ENCODE measurements at regions not wholly inside any gene's neighbourhood (a gene's known extent, or its start where the extent isn't known, plus 50 kb on each side); places are given as distances from the start of the nearest gene placed in this dataset.
"Not testable (repeated sequence)": the region's sequence is repeated elsewhere in the genome, so short reads cannot be mapped to it uniquely, and the experiment has no call there.

DNA sequence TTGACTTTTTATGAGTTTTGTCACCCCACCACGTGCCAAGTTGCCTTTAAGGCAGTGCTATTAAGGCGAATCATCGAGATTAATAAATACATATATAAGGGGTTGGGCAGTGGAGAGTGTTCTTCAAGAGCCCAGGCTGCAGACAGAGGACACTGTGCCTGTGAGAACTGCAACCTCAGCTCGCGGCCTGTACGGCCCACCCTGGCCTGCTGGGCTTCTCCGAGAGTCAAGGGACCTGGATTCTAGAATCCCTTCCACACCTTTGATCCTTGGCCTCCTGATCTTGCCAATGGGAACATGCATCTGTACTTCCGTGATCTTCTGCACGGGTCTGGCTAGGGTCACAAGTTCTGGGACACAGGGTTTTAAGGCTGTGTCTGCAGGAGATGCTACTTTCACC lies 54.5 kb downstream of the IRX5 start:
- no peak for DNase-seq (ENCODE audit: low spot score)

DNA sequence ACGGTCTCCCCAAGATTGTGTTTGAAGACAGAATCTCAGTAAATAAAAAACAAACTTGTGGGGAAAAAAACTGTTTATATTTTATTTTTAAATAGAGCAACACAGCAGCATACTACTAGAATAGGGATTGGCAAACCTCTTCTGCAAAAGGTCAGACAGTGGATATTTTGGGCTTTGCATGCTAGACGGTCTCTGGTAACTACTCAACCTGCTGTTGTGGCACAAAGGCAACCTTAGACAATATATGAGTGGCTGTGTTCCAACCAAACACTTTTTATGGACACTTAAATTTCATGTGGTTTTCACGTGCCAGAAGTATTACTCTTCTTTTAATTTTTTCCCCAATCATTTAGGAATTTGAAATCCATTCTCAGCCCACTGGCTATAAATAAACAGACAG lies 55.0 kb downstream of the IRX5 start:
- no peak for DNase-seq (ENCODE audit: low spot score)

DNA sequence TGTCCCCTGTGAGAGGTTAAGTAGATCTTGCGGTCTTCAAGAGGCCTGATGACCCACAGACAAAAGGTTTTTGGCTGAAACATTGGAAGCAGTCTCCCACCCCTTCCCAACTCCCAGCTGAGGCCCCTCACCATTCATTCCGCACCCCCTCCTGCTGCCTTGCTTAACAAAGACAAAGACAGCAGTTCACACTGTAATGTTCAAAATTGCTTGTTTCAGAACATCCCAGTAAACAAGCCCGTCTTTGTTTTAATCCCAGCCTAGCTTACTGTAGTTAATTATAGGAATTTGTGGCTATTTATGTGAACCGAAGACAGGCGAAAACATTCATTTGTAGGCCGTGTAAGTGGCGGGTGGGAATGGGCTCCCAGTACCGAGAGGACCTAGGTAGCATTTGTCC lies 55.7 kb downstream of the IRX5 start:
- DNase-seq (ENCODE audit: low spot score), result no peak

DNA sequence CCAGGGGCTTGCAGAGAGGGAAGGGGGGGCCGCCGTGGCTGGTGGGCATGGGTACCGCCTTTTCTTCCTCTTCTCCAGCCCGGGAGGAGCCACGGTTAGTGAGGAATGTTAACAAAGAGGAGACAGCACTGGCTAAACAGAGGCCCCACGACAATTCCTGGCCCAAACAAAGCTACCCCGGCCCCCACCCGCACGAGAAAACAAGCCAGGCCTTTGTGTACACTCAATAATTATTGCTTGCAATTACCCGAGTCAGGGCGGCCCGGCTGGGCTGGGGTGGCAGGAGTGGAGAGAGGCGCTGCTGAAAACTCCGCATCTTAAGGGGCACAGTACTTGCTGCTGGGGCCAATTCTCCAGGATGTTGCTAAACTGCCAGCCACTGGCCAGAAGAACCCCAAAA lies 56.4 kb downstream of the IRX5 start:
- DNase-seq (ENCODE audit: low spot score), result no peak

DNA sequence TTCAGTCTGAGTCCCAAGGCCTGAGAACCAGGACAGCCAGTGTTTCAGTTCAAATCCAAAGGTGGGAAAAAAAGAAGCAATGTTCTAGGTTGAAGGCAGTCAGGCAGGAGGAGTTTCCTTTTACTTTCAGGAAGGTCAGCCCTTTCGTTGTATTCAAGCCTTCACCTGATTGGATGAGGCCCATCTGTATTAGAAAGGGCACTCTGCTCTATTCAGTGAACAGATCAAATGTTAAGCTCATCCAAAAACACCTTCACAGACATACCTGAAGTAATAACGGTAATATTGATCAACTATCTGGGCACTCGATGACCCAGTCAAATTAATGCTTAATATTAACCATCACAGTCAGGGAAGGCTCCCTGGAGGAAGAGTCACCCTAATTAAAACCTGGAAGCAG lies 60.9 kb downstream of the IRX5 start:
- no peak for DNase-seq (ENCODE audit: low spot score)

DNA sequence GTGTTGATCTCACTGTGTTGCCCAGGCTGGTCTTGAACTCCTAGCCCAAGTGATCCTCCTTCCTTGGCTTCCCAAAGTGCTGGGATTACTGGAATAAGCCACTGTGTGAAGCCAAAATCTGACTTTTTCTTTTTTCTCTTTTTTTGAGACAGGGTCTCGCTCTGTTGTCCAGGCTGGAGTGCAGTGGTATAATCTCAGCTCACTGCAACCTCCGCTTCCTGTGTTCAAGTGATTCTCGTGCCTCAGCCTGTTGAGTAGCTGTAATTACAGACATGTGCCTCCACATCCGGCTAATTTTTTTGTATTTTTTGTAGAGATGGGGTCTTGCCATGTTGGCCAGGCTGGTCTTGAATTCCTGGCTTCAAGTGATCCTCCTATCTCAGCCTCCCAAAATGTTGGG lies 61.3 kb downstream of the IRX5 start:
- not testable (repeated sequence) for DNase-seq (ENCODE audit: low spot score)

DNA sequence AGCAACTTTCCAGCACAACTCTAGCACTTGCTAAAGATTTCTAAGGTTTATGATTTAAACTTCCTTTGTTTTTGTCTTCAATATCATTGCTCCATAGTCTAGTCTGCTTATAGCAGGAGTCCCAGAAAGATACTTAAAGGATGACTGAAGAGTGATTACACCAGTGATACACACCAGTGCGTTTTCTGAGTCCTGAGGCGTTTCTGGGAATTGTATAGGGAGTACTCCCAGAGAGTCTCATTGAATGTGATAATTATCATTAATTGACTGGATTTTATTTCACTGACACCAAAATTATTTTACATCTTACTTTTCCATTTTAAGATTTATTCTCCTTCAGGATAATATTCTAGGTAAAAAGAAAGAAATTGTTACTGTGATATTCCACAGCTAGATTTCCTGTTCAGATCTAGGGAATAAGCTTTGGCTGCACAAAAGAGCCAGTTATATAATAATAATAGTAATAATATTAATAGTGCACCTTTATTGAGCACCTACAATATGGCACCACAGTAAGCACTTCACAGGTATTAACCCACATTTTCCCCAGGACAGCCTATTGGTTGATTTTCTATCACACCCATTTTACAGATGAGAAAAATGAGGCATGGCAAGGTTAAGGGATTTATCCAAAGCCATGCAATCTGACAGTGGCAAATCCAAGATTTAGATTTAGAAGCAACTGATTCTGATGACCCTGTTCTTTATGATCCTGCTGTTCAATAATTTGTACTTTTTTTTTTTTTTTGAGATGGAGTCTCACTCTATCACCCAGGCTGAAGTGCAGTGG lies 62.6 kb downstream of the IRX5 start:
- DNase-seq (ENCODE audit: low spot score), result no peak

DNA sequence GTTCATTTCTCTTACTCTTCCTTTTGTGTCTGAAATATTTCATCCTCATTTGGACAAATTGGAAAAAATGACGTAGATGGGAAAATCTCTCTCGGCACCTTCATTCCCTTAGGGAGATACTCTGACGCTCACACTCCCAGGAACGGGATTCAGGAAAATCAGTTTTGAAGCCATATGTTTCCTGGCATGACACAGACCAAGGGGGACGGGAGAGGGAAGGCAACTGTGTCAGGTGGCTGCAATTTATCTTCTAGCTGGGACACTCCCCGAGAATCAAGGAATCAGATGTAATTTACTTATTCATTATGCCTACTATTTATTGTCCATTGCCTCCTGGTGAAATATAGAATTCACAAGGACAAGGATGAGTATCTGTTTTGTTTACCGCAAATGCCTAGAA lies 65.5 kb downstream of the IRX5 start:
- no peak for DNase-seq (ENCODE audit: low spot score)

DNA sequence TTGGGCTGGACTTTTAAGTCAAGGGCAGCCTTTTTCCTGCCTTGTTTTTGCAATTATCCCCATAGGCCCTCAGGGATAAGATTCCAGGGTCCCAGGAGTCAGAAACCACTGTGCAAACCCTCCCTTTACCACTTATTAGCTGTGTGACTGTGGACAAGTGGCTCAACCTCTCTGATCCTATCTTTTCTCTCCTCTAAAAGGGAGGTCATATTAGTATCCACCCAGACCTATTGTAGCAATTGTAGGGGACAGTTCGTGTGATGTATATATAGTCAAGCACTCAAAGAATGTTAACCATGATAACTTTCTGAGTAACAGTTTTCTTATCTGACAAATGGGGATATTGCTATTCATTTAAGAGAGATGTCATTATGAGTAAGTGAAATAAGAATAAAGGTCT lies 68.2 kb downstream of the IRX5 start:
- no peak for DNase-seq (ENCODE audit: low spot score)

DNA sequence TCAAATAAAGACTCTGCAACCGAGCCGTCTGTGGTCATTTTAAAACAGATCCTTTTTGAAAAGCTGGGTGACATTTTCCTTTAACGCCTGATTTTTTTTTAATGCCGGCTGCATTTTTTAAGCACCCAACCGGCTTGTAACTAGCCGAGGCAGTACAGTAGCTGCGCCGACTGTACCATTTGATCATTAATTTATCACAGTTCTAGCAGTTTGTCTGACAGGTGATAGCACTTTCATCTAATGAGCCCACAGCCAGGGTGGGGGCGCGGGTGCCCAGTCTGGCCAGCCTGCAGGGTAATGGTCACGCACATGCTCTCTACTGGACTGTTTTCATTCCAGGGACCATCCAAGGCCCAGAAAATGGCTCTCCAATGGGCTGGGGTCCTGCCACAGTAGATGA lies 68.8 kb downstream of the IRX5 start:
- DNase-seq (ENCODE audit: low spot score), result no peak

DNA sequence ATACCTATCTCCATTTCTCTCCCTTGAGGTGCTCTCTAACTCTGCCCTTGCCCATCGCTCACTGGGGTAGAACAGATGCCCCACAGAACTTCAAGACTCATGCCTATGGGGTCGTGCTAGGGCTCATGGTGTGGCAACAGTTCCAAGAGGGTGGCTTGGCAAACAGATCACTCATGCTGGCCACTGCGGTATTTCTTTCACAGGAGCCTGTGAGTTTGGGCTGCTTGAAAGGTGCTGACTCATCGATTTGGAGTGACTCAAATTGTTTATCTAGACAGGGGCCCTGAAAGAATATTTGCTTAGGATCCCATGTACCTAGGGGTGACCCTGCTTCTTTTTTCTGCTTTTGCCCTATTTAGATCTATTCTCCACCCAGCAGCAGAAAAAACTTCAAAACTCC lies 69.9 kb downstream of the IRX5 start:
- no peak for DNase-seq (ENCODE audit: low spot score)

DNA sequence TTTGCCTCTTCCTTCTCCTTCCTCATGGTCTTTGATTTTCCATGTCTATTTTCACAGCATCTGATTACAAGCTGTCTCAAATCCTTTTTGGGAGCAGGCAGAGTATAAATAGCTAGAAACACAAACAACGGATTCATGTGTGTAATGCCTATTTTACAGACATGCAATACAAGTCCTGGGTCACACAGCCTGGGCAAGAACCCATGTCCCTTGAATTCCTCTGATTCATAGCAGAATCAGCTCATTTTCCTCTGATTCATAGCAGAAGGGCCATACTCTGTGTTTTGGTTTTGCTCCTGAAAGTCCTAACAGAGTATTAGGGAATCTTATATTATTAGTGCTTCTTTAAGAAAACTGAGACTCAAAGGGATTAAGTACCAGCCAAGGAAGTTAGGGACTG lies 71.3 kb downstream of the IRX5 start:
- no peak for DNase-seq (ENCODE audit: low spot score)

DNA sequence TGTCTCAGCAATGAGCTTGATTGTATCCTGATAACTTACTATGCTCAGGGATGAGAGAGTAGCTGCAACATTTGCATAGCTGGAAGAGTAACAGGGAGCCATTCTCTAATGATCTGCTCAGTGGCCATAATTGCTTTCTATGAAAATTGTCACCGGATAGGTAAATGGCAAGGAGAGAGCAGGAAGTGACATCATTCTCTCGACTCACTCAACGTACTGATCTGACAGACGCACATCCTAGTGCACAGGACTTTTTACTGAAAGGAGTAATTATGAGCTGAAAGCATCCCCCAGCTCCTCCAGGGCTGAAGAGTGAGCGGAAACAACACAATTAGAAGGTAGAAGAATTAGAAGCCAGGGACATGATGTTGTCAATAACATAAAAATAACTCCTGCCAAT lies 71.8 kb downstream of the IRX5 start:
- DNase-seq (ENCODE audit: low spot score), result no peak

DNA sequence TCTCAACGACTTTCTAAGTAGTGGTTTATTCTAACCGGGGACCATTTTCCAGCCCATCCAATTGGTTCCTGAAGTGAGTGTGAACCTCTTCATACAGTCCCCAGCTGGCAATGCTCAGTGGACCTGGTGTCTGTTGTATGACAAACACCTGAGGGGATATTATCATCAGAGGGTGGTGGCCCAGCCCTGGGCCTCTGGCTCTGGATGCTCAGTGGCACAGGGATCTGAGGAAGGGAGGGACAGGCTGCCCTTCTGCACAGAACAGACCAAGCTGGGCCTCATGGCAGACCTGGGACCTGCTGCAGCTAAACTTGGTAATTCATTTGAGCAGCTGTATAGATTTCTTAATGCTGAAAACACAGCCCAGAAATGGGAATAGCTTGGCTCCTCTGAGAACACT lies 72.6 kb downstream of the IRX5 start:
- DNase-seq (ENCODE audit: low spot score), result no peak

DNA sequence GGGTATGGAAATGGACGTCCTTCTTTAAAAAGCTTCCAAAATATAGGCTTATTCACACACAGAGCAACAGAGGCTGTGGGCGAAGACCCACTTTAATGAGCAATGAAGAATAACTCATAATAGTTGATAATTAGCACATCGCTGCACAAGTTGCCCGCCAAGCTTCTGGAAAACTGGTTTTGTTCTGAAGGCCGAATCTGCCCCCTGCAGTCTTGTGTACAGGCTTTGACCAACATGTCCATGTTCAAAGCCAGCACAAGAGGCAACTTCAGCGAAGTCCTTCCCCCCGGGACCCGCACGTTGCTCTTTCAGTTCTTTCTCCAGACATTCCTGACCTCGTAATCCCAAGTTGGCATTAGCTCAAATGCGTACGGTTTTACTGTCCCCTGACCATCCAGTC lies 73.3 kb downstream of the IRX5 start:
- no peak for DNase-seq (ENCODE audit: low spot score)

DNA sequence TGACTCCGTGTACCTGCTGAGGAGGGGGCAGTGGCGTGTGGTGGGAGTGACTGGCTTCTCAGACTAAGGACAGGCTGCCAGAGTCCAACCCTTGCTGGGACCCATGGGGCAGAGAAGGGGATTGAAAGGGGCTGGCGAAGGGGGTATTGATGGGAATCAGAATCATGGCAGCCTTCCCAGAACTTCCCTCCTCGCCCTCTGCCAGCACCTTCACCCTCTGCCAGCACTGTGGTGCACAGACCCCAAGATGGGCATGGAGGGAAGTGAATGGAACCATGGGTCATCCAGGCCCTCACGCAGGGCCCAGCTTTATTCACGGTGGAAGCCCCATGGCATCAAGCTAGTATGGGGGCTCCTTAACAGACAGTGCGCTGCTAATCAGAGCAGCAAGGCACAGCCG lies 76.8 kb downstream of the IRX5 start:
- DNase-seq (ENCODE audit: low spot score), result no peak

DNA sequence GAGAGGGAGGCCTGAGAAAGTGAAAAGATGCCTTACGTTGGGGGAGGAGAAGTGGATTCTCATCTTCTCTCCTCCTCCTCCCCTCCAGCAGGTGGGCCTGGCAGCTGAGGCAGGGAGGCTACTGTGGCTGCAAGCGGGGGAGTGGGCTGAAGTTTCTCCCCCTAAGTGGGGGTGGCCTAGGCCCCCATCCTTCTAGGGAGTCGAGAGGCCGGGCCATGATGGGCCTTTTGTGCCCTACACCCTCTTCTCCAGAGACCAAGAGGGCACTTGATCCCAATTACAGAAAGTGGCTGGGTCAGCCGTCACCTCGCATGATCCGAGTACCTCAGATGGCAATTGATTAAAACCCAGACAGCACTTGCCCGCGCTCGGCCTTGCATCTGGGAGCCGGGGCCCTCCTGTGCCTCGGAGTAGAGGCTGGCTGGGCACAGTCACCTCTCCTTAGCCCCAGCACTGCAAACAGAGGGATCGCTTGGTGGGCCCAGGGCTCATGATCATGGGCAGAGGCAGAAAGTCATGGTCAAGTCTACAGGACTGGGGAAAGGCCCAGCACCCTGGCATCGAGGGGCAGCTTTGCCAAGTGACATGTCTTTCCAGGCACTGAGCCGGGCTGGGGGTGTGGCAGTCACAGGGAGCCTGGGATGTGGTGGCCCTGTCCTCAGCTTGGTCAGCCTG lies 78.3 kb downstream of the IRX5 start:
- DNase-seq (ENCODE audit: low spot score), result no peak

DNA sequence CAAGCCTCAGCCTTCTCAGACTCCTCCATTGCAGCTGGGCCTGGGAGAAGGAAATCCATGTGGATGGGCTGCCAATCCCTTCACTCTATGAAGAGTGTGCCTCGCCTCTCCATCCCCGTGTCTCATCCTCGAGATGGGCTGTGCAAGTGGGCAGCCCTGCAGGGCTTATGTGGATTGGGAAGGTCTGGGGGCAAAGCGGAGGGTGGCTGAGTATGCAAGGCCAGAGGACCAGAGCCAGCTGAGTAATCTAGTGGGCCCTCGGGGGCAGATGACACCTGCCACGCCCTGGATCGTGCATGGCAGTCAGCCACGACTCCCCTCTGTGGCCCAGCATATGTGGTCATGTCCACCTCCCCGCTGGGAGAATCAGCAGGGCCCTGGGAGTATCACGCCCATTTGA lies 78.9 kb downstream of the IRX5 start:
- DNase-seq (ENCODE audit: low spot score), result no peak

DNA sequence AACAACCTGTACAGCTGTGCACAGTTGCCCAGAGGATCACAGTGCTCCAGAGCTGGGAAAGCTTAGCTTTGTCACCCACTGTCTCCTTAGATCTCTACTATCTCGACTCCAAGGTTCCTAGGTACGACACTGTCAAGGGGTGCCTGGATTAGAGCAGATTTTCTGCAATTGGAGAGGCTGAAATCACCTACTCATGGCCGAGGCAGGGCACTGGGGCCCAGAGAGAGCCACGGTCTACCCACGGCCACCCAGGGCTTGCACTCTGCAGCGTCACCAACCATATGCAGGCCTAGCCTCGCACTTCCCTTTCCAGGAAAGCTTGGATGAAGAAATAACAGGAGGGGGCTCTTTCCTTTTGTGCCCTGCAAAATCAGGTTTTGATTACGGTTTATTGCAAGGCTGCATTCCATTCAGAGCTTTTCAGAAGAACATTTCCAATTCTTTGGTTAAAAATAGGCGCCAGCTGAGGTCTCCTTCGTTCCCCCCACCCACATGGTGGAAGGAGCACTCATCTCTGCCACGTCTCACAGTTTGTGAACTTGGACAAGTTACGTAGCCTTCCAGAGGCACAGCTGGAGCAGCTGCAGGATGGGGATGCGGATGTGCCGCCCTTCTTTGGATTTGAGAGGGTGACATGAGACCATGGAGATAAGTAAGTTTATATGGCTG lies 80.0 kb downstream of the IRX5 start:
- DNase-seq (ENCODE audit: low spot score), result no peak

DNA sequence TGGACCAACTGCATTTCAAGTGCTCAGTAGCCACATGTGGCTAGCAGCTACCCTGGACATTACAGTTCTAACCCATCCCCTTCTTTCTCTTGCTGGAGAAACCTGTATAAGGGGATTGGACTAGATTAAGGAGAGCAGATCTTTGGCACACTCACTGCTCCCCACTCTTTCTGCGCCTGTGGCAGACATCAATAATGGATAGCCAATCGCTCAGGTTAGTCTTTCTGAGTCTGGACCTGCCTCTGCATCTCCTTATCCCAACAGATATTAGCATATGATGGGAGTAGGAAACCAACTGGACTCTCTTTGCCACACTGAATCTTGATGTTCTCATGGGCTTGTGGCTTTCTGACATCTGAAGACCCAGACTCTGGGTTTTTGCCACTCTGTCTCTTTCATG lies 81.7 kb downstream of the IRX5 start:
- no peak for DNase-seq (ENCODE audit: low spot score)

DNA sequence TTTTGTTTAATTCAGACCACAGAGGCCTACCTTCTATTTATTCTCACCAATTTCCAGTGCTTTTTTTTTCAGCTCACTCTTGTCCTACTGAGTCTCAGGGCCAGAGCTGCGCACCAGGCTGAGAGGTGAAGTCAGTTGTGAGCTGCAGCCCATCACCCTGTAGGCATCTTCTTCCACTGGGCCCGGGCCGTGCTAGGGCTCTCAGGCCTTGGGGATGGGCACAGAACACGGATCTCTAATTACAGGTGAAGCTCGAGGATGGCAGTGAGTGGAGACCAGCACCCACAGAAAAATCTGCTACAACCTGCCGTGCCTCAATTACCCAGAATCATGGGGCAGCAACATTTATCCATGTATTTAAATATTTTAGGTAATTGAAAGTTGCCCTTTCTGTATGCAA lies 82.1 kb downstream of the IRX5 start:
- DNase-seq (ENCODE audit: low spot score), result no peak

DNA sequence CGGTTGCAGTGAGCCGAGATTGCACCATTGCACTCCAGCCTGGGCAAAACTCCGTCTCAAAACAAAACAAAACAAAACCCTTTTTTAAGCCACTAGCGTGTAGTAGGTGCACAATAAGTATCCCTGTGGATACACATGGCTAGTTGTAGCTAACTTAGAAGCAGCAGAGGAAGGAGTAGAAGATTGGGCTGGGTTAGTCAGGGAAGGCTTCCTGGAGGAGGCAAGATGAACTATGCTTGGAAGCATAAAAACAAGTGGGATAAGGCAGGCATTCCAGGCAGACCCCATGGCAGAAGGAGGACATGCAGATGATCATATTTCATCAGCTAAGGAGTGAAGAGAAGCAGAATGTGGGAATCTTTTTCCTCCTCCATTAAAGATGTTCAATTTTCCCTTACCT lies 83.4 kb downstream of the IRX5 start:
- no peak for DNase-seq (ENCODE audit: low spot score)

DNA sequence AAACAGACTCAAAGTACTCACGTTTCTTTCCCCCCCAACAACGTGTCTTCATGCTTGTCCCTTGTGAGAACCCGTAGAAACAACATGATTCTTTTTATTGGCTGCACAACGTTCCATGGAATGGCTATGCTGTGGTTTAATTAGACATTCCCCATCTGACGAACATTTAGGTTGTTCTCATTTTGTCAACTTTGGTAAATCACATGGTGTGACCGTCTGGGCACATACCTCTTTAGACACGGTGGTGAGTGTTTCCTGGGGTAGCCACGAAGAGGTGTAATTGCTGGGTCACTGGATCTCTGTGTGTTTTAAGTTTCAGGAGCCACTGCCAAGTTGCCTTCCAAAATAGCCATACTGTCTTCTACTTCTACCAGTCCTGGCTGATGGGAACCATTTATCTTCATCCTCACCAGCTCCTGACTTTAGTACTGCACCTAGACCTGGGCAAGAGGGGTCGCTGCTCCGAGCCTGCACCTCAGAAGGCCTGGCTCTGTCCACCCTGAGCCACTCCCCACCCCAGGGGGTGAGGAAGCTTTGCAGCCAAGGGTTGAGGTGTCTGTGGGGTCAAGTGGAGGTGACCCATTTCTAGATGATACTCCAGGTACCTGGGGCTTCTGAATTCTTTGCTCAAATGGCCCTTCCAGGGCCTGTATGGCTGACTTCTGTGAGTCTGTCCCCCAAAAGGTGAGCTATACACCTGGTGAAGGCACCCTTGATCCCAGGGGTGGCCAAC lies 84.7 kb downstream of the IRX5 start:
- DNase-seq (ENCODE audit: low spot score), result no peak

Data from GM03348 (cell line).